ENCODE measurements at regions not wholly inside any gene's neighbourhood (a gene's known extent, or its start where the extent isn't known, plus 50 kb on each side); places are given as distances from the start of the nearest gene placed in this dataset.

GRCh38 chr20:17823409-17824144 is 123.8 kb downstream of the BANF2 start:
- H2AFZ ChIP-seq (ENCODE audit: low read length), result no peak overlapping the region
- no peak overlapping the region for H3K9ac ChIP-seq (ENCODE audit: insufficient read depth, low read depth, low read length)
- no peaks in the 10 kb centered on the region for H4K20me1 ChIP-seq (ENCODE audit: insufficient read depth, low read length)
- CTCF ChIA-PET (ENCODE audit: low intra/inter-chr PET ratio, low total read pairs), result no interaction called here
- WGBS (ENCODE audit: low lambda C conversion rate), result 38% methylated on average over 10 of the region's 10 CpGs
- DNase-seq (ENCODE audit: low spot score) (peak; percentile 36), ATAC-seq (no peak), FAIRE-seq (no peak)
- H3K27me3 ChIP-seq (ENCODE audit: control insufficient read depth in 1 of 2, insufficient read depth in 2 of 2, low read length in 2 of 2), result no peaks in the 10 kb centered on the region; a peak in 2 of 5 replicates
- BruUV-seq (replicated peaks), result no TSS peak
- in situ Hi-C loops (cut with HindIII; ENCODE audit: extremely low pct_ligation_motif_present, low pct_unique_long_range_greater_than_20kb), result no loop called here
- H3K4me1 ChIP-seq (ENCODE audit: insufficient read depth, low read length), result peaks cover 90% of the 10 kb centered on the region
- H3K27ac ChIP-seq (ENCODE audit: extremely low read length, insufficient read depth, low read length), result no peak overlapping the region
- H3K36me3 ChIP-seq (replicated peaks in 1 of 2; ENCODE audit: control insufficient read depth in 1 of 2, insufficient read depth in 2 of 2, low read length in 2 of 2), result no peaks in the 10 kb centered on the region
- 0 out of 2 replicates have a peak, but pooled peaks cover 6% of the 10 kb centered on the region for H3K9me3 ChIP-seq (ENCODE audit: low read length)
- POLR2A ChIA-PET, result interaction anchor here (0.8 to 3.7 kb wide), 11 partner anchors 13 to 113 kb away, joined by 3 to 35 read pairs (median 7); no protein-coding TSS in a partner anchor
- intact Hi-C loops (cut with micrococcal nuclease; ENCODE audit: unreplicated experiment), result loop anchor here (2.0 kb wide), 1 partner anchor 33 kb away; no protein-coding TSS in a partner anchor
- H3K79me2 ChIP-seq (ENCODE audit: insufficient read depth, low read length), result no peaks in the 10 kb centered on the region
- H3K4me3 ChIP-seq (replicated peaks in 1 of 3; ENCODE audit: insufficient read depth in 1 of 3, low read depth in 2 of 3, low read length in 3 of 3), result peak overlapping the region in 1 of 3 experiments; percentile 2; a peak in 1 of 6 replicates
- H3K4me2 ChIP-seq (ENCODE audit: low read depth, low read length), result peak overlapping the region; percentile 32
- TF ChIP-seq PAXIP1 (CRISPR knock-in tag; conservative IDR thresholded peaks at IDR 0.05), result 0 out of 2 replicates have a peak, but pooled peaks have one; percentile 17
- TF ChIP-seq SOX5 (CRISPR knock-in tag; IDR thresholded peaks at IDR 0.05; ENCODE audit: borderline replicate concordance), result 0 out of 2 replicates have a peak, but pooled peaks have one; percentile 12
- peak; percentile 43; the same call in 1 of the 2 replicates for TF ChIP-seq RXRB (CRISPR knock-in tag; IDR thresholded peaks at IDR 0.05; ENCODE audit: borderline replicate concordance)
- TF ChIP-seq ZBTB34 (CRISPR knock-in tag; IDR thresholded peaks at IDR 0.05), result no peak
- TF ChIP-seq ARID5B (CRISPR knock-in tag; IDR thresholded peaks at IDR 0.05), result peak; percentile 61
- TF ChIP-seq BORCS8-MEF2B (CRISPR knock-in tag; IDR thresholded peaks at IDR 0.05), result no peak
- no peak for TF ChIP-seq STAT5B (CRISPR knock-in tag; IDR thresholded peaks at IDR 0.05)
- TF ChIP-seq E2F5 (CRISPR knock-in tag; conservative IDR thresholded peaks at IDR 0.05), result 0 out of 2 replicates have a peak, but pooled peaks have one; percentile 16
- 0 out of 2 replicates have a peak, but pooled peaks have one; percentile 38 for TF ChIP-seq KMT2B (CRISPR knock-in tag; IDR thresholded peaks at IDR 0.05)
- TF ChIP-seq ZNF605 (CRISPR knock-in tag; IDR thresholded peaks at IDR 0.05), result 0 out of 2 replicates have a peak, but pooled peaks have one; percentile 44
- TF ChIP-seq KLF16 (CRISPR knock-in tag; IDR thresholded peaks at IDR 0.05), result peak in 1 of 2 experiments; percentile 28; a peak in 1 of 4 replicates
- 0 out of 2 replicates have a peak, but pooled peaks have one; percentile 39 for TF ChIP-seq ZBTB38 (CRISPR knock-in tag; IDR thresholded peaks at IDR 0.05)
- TF ChIP-seq ZNF256 (CRISPR knock-in tag; conservative IDR thresholded peaks at IDR 0.05), result no peak

Data from HepG2 (cell line).